ENCODE measurements at regions not wholly inside any gene's neighbourhood (a gene's known extent, or its start where the extent isn't known, plus 50 kb on each side); places are given as distances from the start of the nearest gene placed in this dataset.

DNA sequence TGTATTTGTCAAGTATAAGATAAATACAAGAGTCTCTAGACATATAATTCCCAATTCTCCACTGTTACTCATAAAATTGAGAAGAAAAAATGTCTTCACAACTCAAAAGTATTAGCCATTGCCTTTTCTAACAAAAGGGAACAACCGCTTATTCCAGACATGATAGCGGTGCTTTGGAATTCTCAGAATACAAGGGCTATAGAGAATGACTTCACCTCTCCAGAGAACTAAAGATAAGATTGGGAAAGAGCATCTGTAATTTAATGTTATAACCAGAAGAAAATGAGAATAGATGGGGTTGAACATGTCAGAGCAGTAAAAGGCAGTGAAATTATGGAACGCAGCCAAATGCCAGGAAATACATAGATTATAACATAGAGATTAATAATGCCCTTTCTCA is 730.8 kb downstream of the C6orf118 start:
- TF ChIP-seq TCF12 (IDR thresholded peaks at IDR 0.05; ENCODE audit: low read depth): no peak

DNA sequence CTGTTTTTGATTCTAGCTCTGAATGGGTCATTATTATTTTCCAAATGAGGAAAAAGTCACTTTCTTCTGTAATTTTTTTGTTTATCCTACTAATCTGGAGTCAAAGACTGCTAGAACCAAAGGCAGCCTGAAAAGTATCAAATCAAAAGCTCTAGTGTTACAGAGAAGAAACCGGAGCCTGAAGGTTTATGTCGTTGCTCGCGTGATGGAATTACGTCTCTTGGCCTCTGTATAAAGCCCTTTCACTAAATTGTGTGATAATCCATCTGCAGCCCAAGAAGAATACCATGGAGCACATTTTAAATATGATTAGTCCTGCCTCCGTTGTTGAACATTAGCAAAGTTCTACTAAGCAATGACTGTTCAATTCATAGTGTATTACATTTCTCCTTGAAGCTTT is 738.6 kb downstream of the C6orf118 start:
- TF ChIP-seq EGR1 (IDR thresholded peaks at IDR 0.05) (no peak), RAD21 (IDR thresholded peaks at IDR 0.05; ENCODE audit: low read depth) (no peak), MAX (IDR thresholded peaks at IDR 0.05) (no peak), CEBPB (IDR thresholded peaks at IDR 0.05) (no peak), TAF1 (IDR thresholded peaks at IDR 0.05; ENCODE audit: low read depth) (no peak), TCF12 (IDR thresholded peaks at IDR 0.05; ENCODE audit: low read depth) (no peak), CREB1 (IDR thresholded peaks at IDR 0.05; ENCODE audit: low read depth) (no peak)

GRCh38 chr6:164569509-164569908 is 739.9 kb downstream of the C6orf118 start:
- TF ChIP-seq EGR1 (IDR thresholded peaks at IDR 0.05) (no peak), NFIC (IDR thresholded peaks at IDR 0.05) (no peak), FOXM1 (IDR thresholded peaks at IDR 0.05; ENCODE audit: borderline replicate concordance, low read depth) (no peak), TCF12 (IDR thresholded peaks at IDR 0.05; ENCODE audit: low read depth) (no peak), TEAD4 (IDR thresholded peaks at IDR 0.05) (no peak), TAF1 (IDR thresholded peaks at IDR 0.05; ENCODE audit: low read depth) (no peak), MAX (IDR thresholded peaks at IDR 0.05) (no peak), YY1 (IDR thresholded peaks at IDR 0.05; ENCODE audit: low read depth) (no peak), CREB1 (IDR thresholded peaks at IDR 0.05; ENCODE audit: low read depth) (no peak), RAD21 (IDR thresholded peaks at IDR 0.05; ENCODE audit: low read depth) (no peak), EP300 (IDR thresholded peaks at IDR 0.05; ENCODE audit: borderline replicate concordance) (no peak), REST (IDR thresholded peaks at IDR 0.05; ENCODE audit: low read depth) (no peak), ZBTB7A (IDR thresholded peaks at IDR 0.05; ENCODE audit: low read depth) (no peak), CEBPB (IDR thresholded peaks at IDR 0.05) (no peak)
- TF ChIP-seq, protein P1, sequence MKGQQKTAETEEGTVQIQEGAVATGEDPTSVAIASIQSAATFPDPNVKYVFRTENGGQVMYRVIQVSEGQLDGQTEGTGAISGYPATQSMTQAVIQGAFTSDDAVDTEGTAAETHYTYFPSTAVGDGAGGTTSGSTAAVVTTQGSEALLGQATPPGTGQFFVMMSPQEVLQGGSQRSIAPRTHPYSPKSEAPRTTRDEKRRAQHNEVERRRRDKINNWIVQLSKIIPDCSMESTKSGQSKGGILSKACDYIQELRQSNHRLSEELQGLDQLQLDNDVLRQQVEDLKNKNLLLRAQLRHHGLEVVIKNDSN (IDR thresholded peaks at IDR 0.05): no peak

DNA sequence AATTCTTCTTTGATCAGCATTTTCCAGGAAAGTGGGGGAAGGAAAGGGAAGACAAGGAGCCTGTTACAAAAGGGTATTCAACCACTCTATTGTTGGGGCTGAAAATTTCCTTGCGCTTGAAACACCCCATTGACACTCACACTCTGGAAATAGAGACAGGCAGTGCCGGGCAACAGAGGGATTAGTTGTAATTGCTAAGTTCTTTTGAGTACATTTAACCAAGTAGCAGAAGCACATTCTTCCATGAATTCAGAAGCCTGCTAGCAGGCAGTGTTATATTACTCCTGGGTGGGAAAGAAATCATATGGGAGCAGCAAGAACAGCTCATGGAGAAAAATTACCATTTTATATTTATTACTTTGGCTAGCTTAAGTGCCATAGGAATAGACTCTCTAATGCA is 745.5 kb downstream of the C6orf118 start:
- TF ChIP-seq TEAD4 (IDR thresholded peaks at IDR 0.05): no peak
- no peak for TF ChIP-seq RAD21 (IDR thresholded peaks at IDR 0.05; ENCODE audit: low read depth)
- no peak for TF ChIP-seq TAF1 (IDR thresholded peaks at IDR 0.05; ENCODE audit: low read depth)
- TF ChIP-seq, protein P1 (IDR thresholded peaks at IDR 0.05): no peak
- TF ChIP-seq CEBPB (IDR thresholded peaks at IDR 0.05): no peak
- no peak for TF ChIP-seq ZBTB7A (IDR thresholded peaks at IDR 0.05; ENCODE audit: low read depth)
- TF ChIP-seq EP300 (IDR thresholded peaks at IDR 0.05; ENCODE audit: borderline replicate concordance): no peak
- no peak for TF ChIP-seq NFIC (IDR thresholded peaks at IDR 0.05)
- TF ChIP-seq MAX (IDR thresholded peaks at IDR 0.05): no peak
- TF ChIP-seq FOXM1 (IDR thresholded peaks at IDR 0.05; ENCODE audit: borderline replicate concordance, low read depth): no peak
- no peak for TF ChIP-seq EGR1 (IDR thresholded peaks at IDR 0.05)
- TF ChIP-seq YY1 (IDR thresholded peaks at IDR 0.05; ENCODE audit: low read depth): no peak
- no peak for TF ChIP-seq TCF12 (IDR thresholded peaks at IDR 0.05; ENCODE audit: low read depth)
- TF ChIP-seq CREB1 (IDR thresholded peaks at IDR 0.05; ENCODE audit: low read depth): no peak
- TF ChIP-seq REST (IDR thresholded peaks at IDR 0.05; ENCODE audit: low read depth): no peak

DNA sequence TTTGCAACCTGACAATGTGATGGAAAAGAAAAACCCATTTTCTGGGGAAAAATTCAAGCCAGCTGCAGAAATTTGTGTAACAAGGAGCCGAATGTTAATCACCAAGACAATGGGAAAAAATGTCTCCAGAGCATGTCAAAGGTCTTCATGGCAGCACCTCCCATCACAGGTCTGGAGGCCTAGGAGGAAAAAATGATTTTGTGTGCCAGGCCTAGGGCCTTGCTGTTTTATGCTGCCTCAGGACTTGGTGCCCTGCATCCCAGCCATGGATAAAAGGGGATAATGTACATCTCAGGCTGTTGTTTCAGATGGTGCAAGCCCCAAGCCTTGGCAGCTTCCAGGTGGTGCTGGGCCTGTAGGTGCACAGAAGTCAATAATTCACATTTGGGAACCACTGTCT is 747.7 kb downstream of the C6orf118 start:
- TF ChIP-seq MAX (IDR thresholded peaks at IDR 0.05) (no peak), REST (IDR thresholded peaks at IDR 0.05; ENCODE audit: low read depth) (no peak), CEBPB (IDR thresholded peaks at IDR 0.05) (no peak), TCF12 (IDR thresholded peaks at IDR 0.05; ENCODE audit: low read depth) (no peak), NFIC (IDR thresholded peaks at IDR 0.05) (no peak)
